ENCODE measurements at regions not wholly inside any gene's neighbourhood (a gene's known extent, or its start where the extent isn't known, plus 50 kb on each side); places are given as distances from the start of the nearest gene placed in this dataset.

DNA sequence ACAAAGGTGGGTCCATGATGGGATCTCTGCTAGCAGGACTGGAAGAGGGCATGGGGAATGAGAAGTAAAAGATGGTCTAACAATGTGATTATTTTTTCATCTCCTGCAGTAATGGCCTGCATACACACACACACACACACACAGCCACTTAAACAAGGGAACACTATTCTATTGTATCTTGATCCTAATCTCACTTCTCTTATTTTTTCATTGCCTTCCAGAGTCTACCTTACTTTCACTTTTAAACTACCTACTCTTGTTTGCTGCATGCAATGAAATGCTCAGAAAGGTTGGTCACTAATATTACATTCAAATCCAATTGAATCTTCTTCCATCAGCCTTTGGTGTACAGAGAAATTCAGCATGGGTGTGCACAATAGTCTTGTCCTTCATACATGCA is 853.8 kb downstream of the IGSF11 start:
- Histone ChIP-seq H3K23ac (ENCODE audit: low read length) (no peak overlapping the region), H3K18ac (ENCODE audit: low read length) (no peak overlapping the region), H3K4me1 (ENCODE audit: control insufficient read depth, low read depth, low read length) (no peaks in the 10 kb centered on the region), H3K27me3 (ENCODE audit: insufficient read depth, low read length, poor library complexity) (no peaks in the 10 kb centered on the region), H3K4ac (ENCODE audit: low read depth, low read length) (no peak overlapping the region), H2BK5ac (ENCODE audit: low read length) (no peak overlapping the region), H3K9ac (ENCODE audit: low read length) (no peak overlapping the region), H4K8ac (ENCODE audit: low read depth, low read length) (no peak overlapping the region), H3K79me2 (ENCODE audit: control insufficient read depth, insufficient read depth, low read length) (no peaks in the 10 kb centered on the region), H2BK120ac (ENCODE audit: low read depth, low read length) (no peak overlapping the region), H2BK15ac (replicated peaks; ENCODE audit: low read depth) (no peak overlapping the region), H4K5ac (ENCODE audit: low read length) (no peak overlapping the region), H3K56ac (ENCODE audit: low read length) (no peak overlapping the region), H3K4me3 (ENCODE audit: low read length) (no peak overlapping the region), H3K4me2 (ENCODE audit: low read length) (no peak overlapping the region), H3K27ac (ENCODE audit: low read depth, low read length) (no peak overlapping the region), H3K36me3 (ENCODE audit: control insufficient read depth, insufficient read depth, low read length) (no peaks in the 10 kb centered on the region), H2AK5ac (ENCODE audit: low read length) (no peak overlapping the region), H3K79me1 (ENCODE audit: low read length) (no peaks in the 10 kb centered on the region)
- no peak for DNase-seq

DNA sequence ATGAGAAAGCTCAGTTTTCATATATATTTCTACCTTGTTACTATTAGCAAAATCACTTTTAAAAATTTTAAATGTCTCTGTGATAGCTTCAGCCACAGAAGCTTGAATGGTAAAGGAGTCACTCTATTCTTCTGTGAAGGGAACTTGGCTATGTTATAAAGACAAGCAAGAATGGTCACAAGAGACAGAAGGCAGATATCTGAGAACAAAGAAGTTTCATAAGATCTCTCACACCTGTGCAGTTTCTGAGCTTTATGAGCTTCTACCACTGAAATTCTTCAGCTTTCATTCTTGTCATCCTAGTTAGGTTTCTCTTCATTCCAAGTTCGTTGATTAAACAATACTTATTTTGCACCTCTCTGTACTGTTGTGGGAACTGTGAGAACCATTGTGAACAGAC is 853.4 kb downstream of the IGSF11 start:
- H4K8ac ChIP-seq (ENCODE audit: low read depth, low read length), result no peak overlapping the region
- no peak for DNase-seq
- no peak overlapping the region for H3K4ac ChIP-seq (ENCODE audit: low read depth, low read length)
- H3K4me2 ChIP-seq (ENCODE audit: low read length), result no peak overlapping the region
- no peak overlapping the region for H2AK5ac ChIP-seq (ENCODE audit: low read length)
- H3K56ac ChIP-seq (ENCODE audit: low read length), result no peak overlapping the region
- no peak overlapping the region for H4K5ac ChIP-seq (ENCODE audit: low read length)
- H3K4me3 ChIP-seq (ENCODE audit: low read length), result no peak overlapping the region
- no CpG with 5 or more reads among the region's 1 CpG for WGBS (ENCODE audit: extremely low coverage, insufficient coverage, low lambda C conversion rate)
- H2BK120ac ChIP-seq (ENCODE audit: low read depth, low read length), result no peak overlapping the region
- no peak overlapping the region for H3K27ac ChIP-seq (ENCODE audit: low read depth, low read length)
- no peak overlapping the region for H2BK15ac ChIP-seq (replicated peaks; ENCODE audit: low read depth)
- no peaks in the 10 kb centered on the region for H3K36me3 ChIP-seq (ENCODE audit: control insufficient read depth, insufficient read depth, low read length)
- H3K23ac ChIP-seq (ENCODE audit: low read length), result no peak overlapping the region
- no peaks in the 10 kb centered on the region for H3K4me1 ChIP-seq (ENCODE audit: control insufficient read depth, low read depth, low read length)
- H3K18ac ChIP-seq (ENCODE audit: low read length), result no peak overlapping the region
- H3K79me2 ChIP-seq (ENCODE audit: control insufficient read depth, insufficient read depth, low read length), result no peaks in the 10 kb centered on the region
- H2BK5ac ChIP-seq (ENCODE audit: low read length), result no peak overlapping the region
- H3K9ac ChIP-seq (ENCODE audit: low read length), result no peak overlapping the region
- H3K27me3 ChIP-seq (ENCODE audit: insufficient read depth, low read length, poor library complexity), result no peaks in the 10 kb centered on the region
- H3K79me1 ChIP-seq (ENCODE audit: low read length), result no peaks in the 10 kb centered on the region

DNA sequence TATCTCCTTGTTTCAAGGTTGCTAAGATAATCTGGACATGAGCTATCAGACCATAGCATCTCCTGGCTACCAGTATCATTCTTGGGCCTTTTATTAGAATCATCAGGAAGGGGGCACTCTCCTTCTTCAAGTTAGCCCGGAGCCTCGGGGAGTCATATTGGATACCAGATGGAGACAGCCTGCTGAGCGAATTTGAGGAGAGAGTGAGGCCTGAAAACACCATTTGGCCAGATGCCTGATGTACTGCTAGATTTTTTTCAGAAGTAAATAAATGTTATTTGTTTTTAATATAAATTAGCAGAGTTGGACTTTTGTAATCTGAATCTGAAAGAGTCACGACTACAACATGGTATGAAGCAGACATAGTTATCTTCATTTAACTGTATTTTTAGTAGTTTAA is 848.6 kb downstream of the IGSF11 start:
- Histone ChIP-seq H3K79me2 (ENCODE audit: control insufficient read depth, insufficient read depth, low read length) (no peaks in the 10 kb centered on the region), H3K4me1 (ENCODE audit: control insufficient read depth, low read depth, low read length) (no peaks in the 10 kb centered on the region), H4K8ac (ENCODE audit: low read depth, low read length) (no peak overlapping the region), H3K4me2 (ENCODE audit: low read length) (no peak overlapping the region), H3K9ac (ENCODE audit: low read length) (no peak overlapping the region), H3K23ac (ENCODE audit: low read length) (no peak overlapping the region), H4K5ac (ENCODE audit: low read length) (no peak overlapping the region), H2BK5ac (ENCODE audit: low read length) (no peak overlapping the region), H2BK120ac (ENCODE audit: low read depth, low read length) (no peak overlapping the region), H3K18ac (ENCODE audit: low read length) (no peak overlapping the region), H2AK5ac (ENCODE audit: low read length) (no peak overlapping the region), H3K4me3 (ENCODE audit: low read length) (no peak overlapping the region), H3K79me1 (ENCODE audit: low read length) (no peaks in the 10 kb centered on the region), H3K4ac (ENCODE audit: low read depth, low read length) (no peak overlapping the region), H3K27me3 (ENCODE audit: insufficient read depth, low read length, poor library complexity) (no peaks in the 10 kb centered on the region), H3K56ac (ENCODE audit: low read length) (no peak overlapping the region), H3K36me3 (ENCODE audit: control insufficient read depth, insufficient read depth, low read length) (no peaks in the 10 kb centered on the region), H2BK15ac (replicated peaks; ENCODE audit: low read depth) (no peak overlapping the region), H3K27ac (ENCODE audit: low read depth, low read length) (no peak overlapping the region)
- WGBS (ENCODE audit: extremely low coverage, insufficient coverage, low lambda C conversion rate), result no CpG with 5 or more reads among the region's 4 CpGs
- peak; percentile 8 for DNase-seq

DNA sequence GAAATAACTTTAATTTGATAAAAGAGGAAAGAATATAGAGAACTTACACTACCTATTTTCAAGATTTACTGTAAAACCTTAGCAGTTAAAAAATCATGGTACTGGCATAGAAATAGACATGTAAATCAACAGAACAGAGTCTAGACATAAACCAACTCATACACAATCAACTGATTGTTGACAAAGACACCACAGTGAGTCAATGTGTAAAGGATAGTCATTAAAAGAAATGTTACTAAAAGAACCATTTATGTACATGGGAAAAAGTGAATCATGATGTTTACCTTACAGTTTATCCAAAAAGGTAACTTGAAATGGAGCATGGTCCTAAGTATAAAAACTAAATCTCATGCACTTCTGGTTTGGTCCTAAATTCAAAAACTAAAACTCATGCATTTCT is 847.4 kb downstream of the IGSF11 start:
- Histone ChIP-seq H3K4me1 (ENCODE audit: control insufficient read depth, low read depth, low read length) (no peaks in the 10 kb centered on the region), H2BK15ac (replicated peaks; ENCODE audit: low read depth) (no peak overlapping the region), H4K8ac (ENCODE audit: low read depth, low read length) (no peak overlapping the region), H3K18ac (ENCODE audit: low read length) (no peak overlapping the region), H2BK120ac (ENCODE audit: low read depth, low read length) (no peak overlapping the region), H3K79me2 (ENCODE audit: control insufficient read depth, insufficient read depth, low read length) (no peaks in the 10 kb centered on the region), H3K27me3 (ENCODE audit: insufficient read depth, low read length, poor library complexity) (no peaks in the 10 kb centered on the region), H3K4me2 (ENCODE audit: low read length) (no peak overlapping the region), H2BK5ac (ENCODE audit: low read length) (no peak overlapping the region), H3K23ac (ENCODE audit: low read length) (no peak overlapping the region), H3K9ac (ENCODE audit: low read length) (no peak overlapping the region), H3K56ac (ENCODE audit: low read length) (no peak overlapping the region), H3K36me3 (ENCODE audit: control insufficient read depth, insufficient read depth, low read length) (no peaks in the 10 kb centered on the region), H4K5ac (ENCODE audit: low read length) (no peak overlapping the region), H3K27ac (ENCODE audit: low read depth, low read length) (no peak overlapping the region), H3K4ac (ENCODE audit: low read depth, low read length) (no peak overlapping the region), H3K4me3 (ENCODE audit: low read length) (no peak overlapping the region), H3K79me1 (ENCODE audit: low read length) (no peaks in the 10 kb centered on the region), H2AK5ac (ENCODE audit: low read length) (no peak overlapping the region)
- DNase-seq, result no peak

DNA sequence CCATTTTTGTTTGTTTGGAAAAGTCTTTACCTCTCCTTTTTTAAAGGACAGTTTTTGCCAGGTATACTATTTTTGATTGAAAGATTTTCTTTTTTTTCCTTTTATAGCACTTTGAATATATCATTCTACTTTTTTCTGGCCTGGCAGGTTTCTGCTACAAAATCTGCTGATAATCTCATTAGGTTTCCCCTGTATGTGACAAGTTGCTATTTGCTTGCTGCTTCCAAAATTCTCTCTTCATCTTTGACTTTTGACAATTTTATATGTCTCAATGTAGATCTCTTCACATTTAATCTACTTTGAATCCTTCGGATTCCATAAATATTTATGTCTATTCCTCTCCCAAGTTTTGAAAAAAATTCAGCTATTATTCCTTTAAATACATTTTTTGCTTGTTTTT is 838.5 kb downstream of the IGSF11 start:
- Histone ChIP-seq H3K79me1 (ENCODE audit: low read length) (no peaks in the 10 kb centered on the region), H2BK120ac (ENCODE audit: low read depth, low read length) (no peak overlapping the region), H3K4me2 (ENCODE audit: low read length) (no peak overlapping the region), H3K23ac (ENCODE audit: low read length) (no peak overlapping the region), H3K27me3 (ENCODE audit: insufficient read depth, low read length, poor library complexity) (no peaks in the 10 kb centered on the region), H2BK15ac (replicated peaks; ENCODE audit: low read depth) (no peak overlapping the region), H3K4ac (ENCODE audit: low read depth, low read length) (no peak overlapping the region), H2AK5ac (ENCODE audit: low read length) (no peak overlapping the region), H2BK5ac (ENCODE audit: low read length) (no peak overlapping the region), H3K27ac (ENCODE audit: low read depth, low read length) (no peak overlapping the region), H3K79me2 (ENCODE audit: control insufficient read depth, insufficient read depth, low read length) (no peaks in the 10 kb centered on the region), H3K18ac (ENCODE audit: low read length) (no peak overlapping the region), H3K56ac (ENCODE audit: low read length) (no peak overlapping the region), H3K4me3 (ENCODE audit: low read length) (no peak overlapping the region), H4K8ac (ENCODE audit: low read depth, low read length) (no peak overlapping the region), H3K9ac (ENCODE audit: low read length) (no peak overlapping the region), H3K4me1 (ENCODE audit: control insufficient read depth, low read depth, low read length) (no peaks in the 10 kb centered on the region), H3K36me3 (ENCODE audit: control insufficient read depth, insufficient read depth, low read length) (no peaks in the 10 kb centered on the region), H4K5ac (ENCODE audit: low read length) (no peak overlapping the region)
- peak; percentile 1 for DNase-seq
- no CpG with 5 or more reads among the region's 1 CpG for WGBS (ENCODE audit: extremely low coverage, insufficient coverage, low lambda C conversion rate)

DNA sequence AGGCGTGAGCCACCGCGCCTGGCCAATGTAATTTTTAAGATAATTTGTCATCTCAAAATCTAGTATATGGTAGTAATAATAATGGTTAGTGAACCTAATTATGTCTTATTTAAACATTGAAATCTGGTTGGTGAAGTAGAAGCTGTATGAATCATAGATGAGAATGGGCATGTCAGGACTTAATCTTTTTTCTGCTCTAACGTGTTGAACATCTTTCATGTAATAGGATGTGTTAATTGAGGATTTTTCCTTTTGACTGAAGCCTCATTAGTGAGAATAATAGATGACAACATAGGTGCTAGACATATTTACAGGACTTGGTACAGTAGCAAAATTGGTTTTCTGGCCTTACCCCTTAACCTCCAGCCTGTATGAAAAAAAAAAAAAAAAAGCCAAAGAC is 835.6 kb downstream of the IGSF11 start:
- Histone ChIP-seq H3K4me1 (ENCODE audit: control insufficient read depth, low read depth, low read length) (no peaks in the 10 kb centered on the region), H3K79me1 (ENCODE audit: low read length) (no peaks in the 10 kb centered on the region), H3K9ac (ENCODE audit: low read length) (no peak overlapping the region), H2AK5ac (ENCODE audit: low read length) (no peak overlapping the region), H2BK15ac (replicated peaks; ENCODE audit: low read depth) (no peak overlapping the region), H3K56ac (ENCODE audit: low read length) (no peak overlapping the region), H2BK5ac (ENCODE audit: low read length) (no peak overlapping the region), H3K4me3 (ENCODE audit: low read length) (no peak overlapping the region), H4K8ac (ENCODE audit: low read depth, low read length) (no peak overlapping the region), H3K4ac (ENCODE audit: low read depth, low read length) (no peak overlapping the region), H3K79me2 (ENCODE audit: control insufficient read depth, insufficient read depth, low read length) (no peaks in the 10 kb centered on the region), H3K36me3 (ENCODE audit: control insufficient read depth, insufficient read depth, low read length) (no peaks in the 10 kb centered on the region), H4K5ac (ENCODE audit: low read length) (no peak overlapping the region), H3K27ac (ENCODE audit: low read depth, low read length) (no peak overlapping the region), H3K27me3 (ENCODE audit: insufficient read depth, low read length, poor library complexity) (no peaks in the 10 kb centered on the region), H3K4me2 (ENCODE audit: low read length) (no peak overlapping the region), H2BK120ac (ENCODE audit: low read depth, low read length) (no peak overlapping the region), H3K23ac (ENCODE audit: low read length) (no peak overlapping the region), H3K18ac (ENCODE audit: low read length) (no peak overlapping the region)
- WGBS (ENCODE audit: extremely low coverage, insufficient coverage, low lambda C conversion rate), result no CpG with 5 or more reads among the region's 4 CpGs
- no peak for DNase-seq

Data from mesendoderm (in vitro differentiated cells).